ENCODE measurements at regions not wholly inside any gene's neighbourhood (a gene's known extent, or its start where the extent isn't known, plus 50 kb on each side); places are given as distances from the start of the nearest gene placed in this dataset.

GRCh38 chr6:126546541-126547120 lies 206.7 kb downstream of the CENPW start:
- ATAC-seq (0 out of 2 replicates have a peak, but pooled peaks have one; percentile 23), DNase-seq (ENCODE audit: low spot score) (no peak)
- CTCF ChIA-PET = no interaction called here
- H3K27ac Mint-ChIP-seq = no peak overlapping the region
- no peak overlapping the region for H3K4me3 Mint-ChIP-seq
- no peaks in the 10 kb centered on the region for H3K27me3 Mint-ChIP-seq (ENCODE audit: low read depth)
- no peak for TF ChIP-seq RELA (CRISPR knock-in tag; IDR thresholded peaks at IDR 0.05; ENCODE audit: borderline replicate concordance)
- TF ChIP-seq FOXP4 (CRISPR knock-in tag; IDR thresholded peaks at IDR 0.05) = no peak
- no peaks in the 10 kb centered on the region; the same call in 1 of the 2 replicates for H3K36me3 Mint-ChIP-seq
- H3K4me1 Mint-ChIP-seq = peaks cover 16% of the 10 kb centered on the region
- peaks cover 13% of the 10 kb centered on the region for H3K9me3 Mint-ChIP-seq
- POLR2A ChIA-PET = no interaction called here

GRCh38 chr6:126548300-126548699 lies 208.4 kb downstream of the CENPW start:
- Mint-ChIP-seq H3K4me3 (no peak overlapping the region), H3K4me1 (peaks cover 16% of the 10 kb centered on the region), H3K9me3 (peaks cover 13% of the 10 kb centered on the region), H3K27ac (no peak overlapping the region), H3K27me3 (ENCODE audit: low read depth) (no peaks in the 10 kb centered on the region), H3K36me3 (no peaks in the 10 kb centered on the region; the same call in 1 of the 2 replicates)
- TF ChIP-seq ZNF121 (CRISPR knock-in tag; IDR thresholded peaks at IDR 0.05) (no peak), FOXP1 (CRISPR knock-in tag; IDR thresholded peaks at IDR 0.05; ENCODE audit: borderline replicate concordance) (no peak), RELA (CRISPR knock-in tag; IDR thresholded peaks at IDR 0.05; ENCODE audit: borderline replicate concordance) (no peak), ZSCAN18 (CRISPR knock-in tag; IDR thresholded peaks at IDR 0.05) (no peak), FOXP4 (CRISPR knock-in tag; IDR thresholded peaks at IDR 0.05) (no peak), HMGA2 (CRISPR knock-in tag; IDR thresholded peaks at IDR 0.05) (no peak), SOX15 (CRISPR knock-in tag; IDR thresholded peaks at IDR 0.05) (no peak), SP1 (CRISPR knock-in tag; conservative IDR thresholded peaks at IDR 0.05) (no peak), TEAD1 (CRISPR knock-in tag; IDR thresholded peaks at IDR 0.05) (no peak), NR1H2 (CRISPR knock-in tag; IDR thresholded peaks at IDR 0.05) (no peak), NFE2L1 (CRISPR knock-in tag; IDR thresholded peaks at IDR 0.05) (no peak), FOXK1 (CRISPR knock-in tag; IDR thresholded peaks at IDR 0.05) (no peak)
- POLR2A ChIA-PET = no interaction called here
- CTCF ChIA-PET = no interaction called here
- ATAC-seq (no peak), DNase-seq (ENCODE audit: low spot score) (no peak)

- ChIA-PET POLR2A (no interaction called here), CTCF (interaction anchor here (0.7 to 1.2 kb wide), 2 partner anchors 78 to 189 kb away, joined by 3 to 4 read pairs; no protein-coding TSS in a partner anchor)
- Mint-ChIP-seq H3K4me1 (peaks cover 16% of the 10 kb centered on the region), H3K27ac (no peak overlapping the region), H3K4me3 (no peak overlapping the region), H3K27me3 (ENCODE audit: low read depth) (no peaks in the 10 kb centered on the region), H3K36me3 (no peaks in the 10 kb centered on the region; the same call in 1 of the 2 replicates), H3K9me3 (peaks cover 6% of the 10 kb centered on the region)
- DNase-seq (ENCODE audit: low spot score) (peak; percentile 45), ATAC-seq (peak; percentile 95)
- TF ChIP-seq ZNF532 (CRISPR knock-in tag; IDR thresholded peaks at IDR 0.05; ENCODE audit: borderline replicate concordance) (no peak), GRHL2 (CRISPR knock-in tag; IDR thresholded peaks at IDR 0.05; ENCODE audit: insufficient replicate concordance, severe bottlenecking) (no peak), SOX15 (CRISPR knock-in tag; IDR thresholded peaks at IDR 0.05) (no peak), OVOL2 (CRISPR knock-in tag; IDR thresholded peaks at IDR 0.05; ENCODE audit: borderline replicate concordance) (no peak), CTCF (IDR thresholded peaks at IDR 0.05) (peak; percentile 31; the same call in 1 of the 2 replicates), ZNF263 (CRISPR knock-in tag; IDR thresholded peaks at IDR 0.05; ENCODE audit: low read depth) (no peak)
Measured at GRCh38 chr6:126550323-126550722, 210.4 kb downstream of the CENPW start.

Data from WTC11 (cell line).